ENCODE measurements at regions not wholly inside any gene's neighbourhood (a gene's known extent, or its start where the extent isn't known, plus 50 kb on each side); places are given as distances from the start of the nearest gene placed in this dataset.

DNA sequence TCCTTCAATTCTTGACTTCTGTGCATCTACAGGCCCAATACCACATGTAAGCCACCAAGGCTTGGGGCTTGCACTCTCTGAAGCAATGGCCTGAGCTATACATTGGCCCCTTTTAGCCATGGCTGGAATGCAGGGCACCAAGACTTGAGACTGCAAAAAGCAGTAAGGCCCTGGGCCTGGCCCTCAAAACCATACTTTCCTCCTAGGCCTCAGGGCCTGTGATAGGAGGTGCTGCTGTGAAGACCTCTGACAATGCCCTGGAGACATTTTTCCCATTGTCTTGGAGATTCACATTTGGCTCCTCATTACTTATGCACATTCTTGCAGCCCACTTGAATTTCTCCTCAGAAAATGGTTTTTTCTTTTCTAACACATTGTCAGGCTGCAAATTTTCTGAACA, 68.5 kb upstream of the FSTL5 start:
- DNase-seq (ENCODE audit: low read depth): no peak

- DNase-seq (ENCODE audit: low read depth): peak; percentile 20
Observed at GRCh38 chr4:162229670-162230069, 65.9 kb upstream of the FSTL5 start.

GRCh38 chr4:162221148-162221547, 57.3 kb upstream of the FSTL5 start:
- no peak for DNase-seq (ENCODE audit: low read depth)

Data from LHCN-M2 (cell line).